GM12891 (cell line): ENCODE measurements at regions not wholly inside any gene's neighbourhood (a gene's known extent, or its start where the extent isn't known, plus 50 kb on each side); places are given as distances from the start of the nearest gene placed in this dataset.

Experiments
- POLR2A ChIP-seq: IDR thresholded peaks from 2 replicates; pipeline ENCODE4 v1.6.1; 2011; ENCODE audit warnings: low read depth, low read length, control low read depth
- POLR2AphosphoS5 ChIP-seq: IDR thresholded peaks from 2 replicates; pipeline ENCODE4 v1.6.1; 2011; ENCODE audit warnings: low read depth, low read length, control low read depth
- POU2F2 ChIP-seq: IDR thresholded peaks from 2 replicates; pipeline ENCODE4 v1.6.1; 2011; ENCODE audit warnings: low read depth, mild to moderate bottlenecking, control low read depth, low read length, moderate library complexity
- TAF1 ChIP-seq: IDR thresholded peaks from 2 replicates; pipeline ENCODE4 v1.6.1; 2011; ENCODE audit warnings: low read depth, low read length, control low read depth

- TF ChIP-seq POLR2A (no peak), TAF1 (no peak), POLR2AphosphoS5 (no peak), POU2F2 (no peak)
Observed at GRCh38 chr2:122927710-122928557, 1097.2 kb upstream of the CNTNAP5 start.
